ENCODE measurements at regions not wholly inside any gene's neighbourhood (a gene's known extent, or its start where the extent isn't known, plus 50 kb on each side); places are given as distances from the start of the nearest gene placed in this dataset.
"Not testable (repeated sequence)": the region's sequence is repeated elsewhere in the genome, so short reads cannot be mapped to it uniquely, and the experiment has no call there.

DNA sequence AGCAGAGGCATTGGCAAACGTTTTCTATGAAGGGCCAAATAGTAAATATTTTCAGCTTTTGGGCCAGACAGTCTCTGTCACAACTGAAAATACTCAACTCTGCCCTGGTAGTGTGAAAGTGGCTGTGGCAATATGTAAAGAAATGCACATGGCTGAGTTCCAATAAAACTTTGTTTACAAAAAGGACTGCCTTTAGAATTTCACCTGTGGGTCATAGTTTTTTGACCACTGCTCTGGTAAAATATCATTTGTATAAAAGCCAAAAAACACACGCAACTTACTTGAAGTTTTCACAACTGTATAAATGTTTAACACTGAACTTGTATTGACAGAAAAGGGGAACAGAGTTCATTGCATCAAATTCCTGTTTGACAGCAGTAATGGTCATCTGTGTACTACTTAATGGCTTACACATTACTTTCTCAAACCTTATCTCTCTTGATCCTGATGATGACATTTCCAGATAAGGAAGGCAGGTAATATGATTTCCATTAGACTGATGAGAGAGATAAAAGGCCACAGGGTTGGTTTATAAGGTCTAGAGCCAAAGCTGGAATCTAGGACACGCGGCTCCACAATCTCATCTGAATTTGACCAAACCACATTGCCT is 250.1 kb downstream of the TOX3 start:
- TF ChIP-seq POLR2A (IDR thresholded peaks at IDR 0.05; ENCODE audit: low read depth, low read length); POLR2AphosphoS5 (IDR thresholded peaks at IDR 0.05; ENCODE audit: low read depth, low read length); TAF1 (IDR thresholded peaks at IDR 0.05; ENCODE audit: borderline replicate concordance, low read depth, low read length): not testable (repeated sequence)

Measured in GM12892 (cell line).